HG02588 (cell line): ENCODE measurements at regions not wholly inside any gene's neighbourhood (a gene's known extent, or its start where the extent isn't known, plus 50 kb on each side); places are given as distances from the start of the nearest gene placed in this dataset.
"Not testable (repeated sequence)": the region's sequence is repeated elsewhere in the genome, so short reads cannot be mapped to it uniquely, and the experiment has no call there.

Source experiments
- ATAC-seq: cut with Tn5 transposase; IDR thresholded peaks from one replicate; pipeline ENCODE4 v1.9.1; 2021; ENCODE audit warnings: mild to moderate bottlenecking, moderate library complexity; ENCODE audit not compliant: unreplicated experiment

GRCh38 chr15:62270216-62270921 lies 105.3 kb upstream of the C2CD4B start:
- ATAC-seq, result no peak

GRCh38 chr15:62272290-62272689 lies 107.2 kb upstream of the C2CD4B start:
- ATAC-seq, result no peak

- no peak for ATAC-seq
These were observed 110.7 kb upstream of the C2CD4B start for GRCh38 chr15:62275831-62276230.

GRCh38 chr15:62277816-62278394 lies 112.8 kb upstream of the C2CD4B start:
- no peak for ATAC-seq

GRCh38 chr15:62278534-62278933 lies 113.4 kb upstream of the C2CD4B start:
- ATAC-seq, result no peak

GRCh38 chr15:62279041-62279440 lies 114.0 kb upstream of the C2CD4B start:
- ATAC-seq, result no peak

GRCh38 chr15:62280625-62281024 lies 115.5 kb upstream of the C2CD4B start:
- no peak for ATAC-seq

GRCh38 chr15:62281801-62282200 lies 116.7 kb upstream of the C2CD4B start:
- not testable (repeated sequence) for ATAC-seq

GRCh38 chr15:62287066-62287857 lies 122.2 kb upstream of the C2CD4B start:
- no peak for ATAC-seq

GRCh38 chr15:62288361-62289017 lies 123.4 kb upstream of the C2CD4B start:
- no peak for ATAC-seq

- no peak for ATAC-seq
These were observed 126.2 kb upstream of the C2CD4B start for GRCh38 chr15:62291262-62291661.

- no peak for ATAC-seq
These were observed 131.8 kb upstream of the C2CD4B start for GRCh38 chr15:62296756-62297507.

GRCh38 chr15:62297522-62297921 lies 132.4 kb upstream of the C2CD4B start:
- ATAC-seq, result no peak

- ATAC-seq, result no peak
These were observed 132.8 kb upstream of the C2CD4B start for GRCh38 chr15:62297933-62298332.

- no peak for ATAC-seq
These were observed 133.7 kb upstream of the C2CD4B start for GRCh38 chr15:62298811-62299210.

GRCh38 chr15:62299541-62299940 lies 134.5 kb upstream of the C2CD4B start:
- no peak for ATAC-seq

- no peak for ATAC-seq
These were observed 137.0 kb upstream of the C2CD4B start for GRCh38 chr15:62301993-62302675.

GRCh38 chr15:62306851-62307504 lies 141.9 kb upstream of the C2CD4B start:
- no peak for ATAC-seq

- ATAC-seq, result no peak
These were observed 142.5 kb upstream of the C2CD4B start for GRCh38 chr15:62307551-62307950.
